ENCODE measurements at regions not wholly inside any gene's neighbourhood (a gene's known extent, or its start where the extent isn't known, plus 50 kb on each side); places are given as distances from the start of the nearest gene placed in this dataset.

GRCh38 chr3:85180-85579, 111.4 kb upstream of the CHL1 start:
- Mint-ChIP-seq H3K4me1 (ENCODE audit: low read depth) (no peaks in the 10 kb centered on the region), H3K27ac (no peak overlapping the region), H3K9me3 (no peaks in the 10 kb centered on the region), H3K4me3 (no peak overlapping the region), H3K27me3 (ENCODE audit: low read depth) (peaks cover 16% of the 10 kb centered on the region), H3K36me3 (ENCODE audit: low read depth) (no peaks in the 10 kb centered on the region)
- no peak for DNase-seq
- CTCF ChIA-PET: no interaction called here
- intact Hi-C loops (cut with micrococcal nuclease): no loop called here

DNA sequence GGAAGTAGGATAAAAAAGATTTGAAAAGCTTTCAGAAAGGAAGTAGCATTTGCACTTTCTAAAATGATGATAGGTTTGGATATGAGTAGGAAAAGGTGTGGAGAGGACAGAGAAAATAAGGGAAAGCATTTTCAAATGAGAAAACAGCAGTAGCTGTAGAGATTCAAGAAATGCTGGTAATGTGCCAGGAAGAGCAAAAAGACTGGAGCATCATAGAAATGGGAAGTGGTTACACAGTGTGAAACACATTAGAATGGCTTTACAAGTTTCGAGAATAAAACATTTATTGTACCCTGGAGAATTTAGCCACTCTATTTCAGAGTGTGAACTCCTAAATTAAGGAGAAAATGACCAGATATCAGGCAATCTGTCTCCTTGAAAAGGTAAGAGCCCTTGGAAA, 108.3 kb upstream of the CHL1 start:
- Mint-ChIP-seq H3K4me1 (ENCODE audit: low read depth) (no peaks in the 10 kb centered on the region), H3K4me3 (no peak overlapping the region), H3K27me3 (ENCODE audit: low read depth) (peaks cover 7% of the 10 kb centered on the region), H3K27ac (no peak overlapping the region), H3K36me3 (ENCODE audit: low read depth) (no peaks in the 10 kb centered on the region), H3K9me3 (no peaks in the 10 kb centered on the region)
- intact Hi-C loops (cut with micrococcal nuclease): no loop called here
- CTCF ChIA-PET: no interaction called here
- DNase-seq: no peak

GRCh38 chr3:93746-94145, 102.8 kb upstream of the CHL1 start:
- intact Hi-C loops (cut with micrococcal nuclease): no loop called here
- H3K36me3 Mint-ChIP-seq (ENCODE audit: low read depth): no peaks in the 10 kb centered on the region

DNA sequence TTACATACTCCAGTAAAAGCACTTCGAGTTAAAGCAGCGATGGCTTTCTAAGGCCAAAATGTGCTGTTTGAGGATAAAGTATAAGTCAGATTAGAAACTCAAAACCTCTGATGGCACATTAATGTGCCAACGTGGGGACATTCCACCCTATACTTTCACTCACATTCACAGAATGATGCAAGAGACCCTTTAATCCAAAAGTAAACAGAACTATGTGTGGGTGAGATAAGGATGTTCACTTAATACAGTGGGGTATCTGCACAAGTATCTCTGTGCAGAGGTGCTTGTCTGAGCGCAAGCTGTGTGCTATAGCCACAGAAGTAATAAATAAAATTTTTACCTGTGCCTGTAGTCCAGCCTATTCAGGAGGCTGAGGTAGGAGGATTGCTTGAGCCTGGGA, 100.3 kb upstream of the CHL1 start:
- intact Hi-C loops (cut with micrococcal nuclease): no loop called here
- H3K9me3 Mint-ChIP-seq: no peaks in the 10 kb centered on the region
- no peaks in the 10 kb centered on the region for H3K36me3 Mint-ChIP-seq (ENCODE audit: low read depth)
- no peak for DNase-seq
- CTCF ChIA-PET: no interaction called here
- H3K27me3 Mint-ChIP-seq (ENCODE audit: low read depth): peaks cover 15% of the 10 kb centered on the region
- H3K27ac Mint-ChIP-seq: no peak overlapping the region
- no peak overlapping the region for H3K4me3 Mint-ChIP-seq
- H3K4me1 Mint-ChIP-seq (ENCODE audit: low read depth): no peaks in the 10 kb centered on the region

More at GRCh38 chr3:93746-94145, 102.8 kb upstream of the CHL1 start:
- no peaks in the 10 kb centered on the region for H3K9me3 Mint-ChIP-seq
- no peak overlapping the region for H3K4me3 Mint-ChIP-seq
- peaks cover 7% of the 10 kb centered on the region for H3K27me3 Mint-ChIP-seq (ENCODE audit: low read depth)
- no peak overlapping the region for H3K27ac Mint-ChIP-seq
- no peak for DNase-seq
- CTCF ChIA-PET: no interaction called here
- no peaks in the 10 kb centered on the region for H3K4me1 Mint-ChIP-seq (ENCODE audit: low read depth)

GRCh38 chr3:97417-98258, 98.9 kb upstream of the CHL1 start:
- Mint-ChIP-seq H3K4me1 (ENCODE audit: low read depth) (no peaks in the 10 kb centered on the region), H3K4me3 (no peak overlapping the region), H3K36me3 (ENCODE audit: low read depth) (no peaks in the 10 kb centered on the region), H3K27me3 (ENCODE audit: low read depth) (peaks cover 15% of the 10 kb centered on the region), H3K27ac (no peak overlapping the region), H3K9me3 (no peaks in the 10 kb centered on the region)
- intact Hi-C loops (cut with micrococcal nuclease): no loop called here
- CTCF ChIA-PET: no interaction called here
- no peak for DNase-seq

DNA sequence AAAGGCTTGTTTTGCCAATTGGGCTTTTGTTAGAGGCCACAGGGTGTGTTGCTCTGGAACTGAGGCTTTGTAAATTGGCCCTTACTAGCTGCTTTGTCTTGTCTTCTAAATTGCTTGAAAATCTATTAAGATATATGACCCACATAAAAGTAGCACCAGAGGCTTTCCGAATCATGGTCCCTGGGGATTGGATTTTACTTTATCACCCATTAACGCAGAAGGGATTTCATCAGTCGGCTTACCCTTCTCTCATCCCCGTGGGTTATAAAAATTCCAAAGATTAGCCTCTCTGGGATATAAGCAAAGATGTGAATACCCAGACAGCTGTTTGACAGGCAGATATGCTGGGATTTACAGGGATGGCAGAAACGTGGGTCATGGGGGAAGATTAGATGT, 98.3 kb upstream of the CHL1 start:
- CTCF ChIA-PET: no interaction called here
- H3K9me3 Mint-ChIP-seq: no peaks in the 10 kb centered on the region
- H3K27me3 Mint-ChIP-seq (ENCODE audit: low read depth): peaks cover 15% of the 10 kb centered on the region
- DNase-seq: no peak
- no peak overlapping the region for H3K4me3 Mint-ChIP-seq
- H3K36me3 Mint-ChIP-seq (ENCODE audit: low read depth): no peaks in the 10 kb centered on the region
- intact Hi-C loops (cut with micrococcal nuclease): no loop called here
- no peaks in the 10 kb centered on the region for H3K4me1 Mint-ChIP-seq (ENCODE audit: low read depth)
- no peak overlapping the region for H3K27ac Mint-ChIP-seq

DNA sequence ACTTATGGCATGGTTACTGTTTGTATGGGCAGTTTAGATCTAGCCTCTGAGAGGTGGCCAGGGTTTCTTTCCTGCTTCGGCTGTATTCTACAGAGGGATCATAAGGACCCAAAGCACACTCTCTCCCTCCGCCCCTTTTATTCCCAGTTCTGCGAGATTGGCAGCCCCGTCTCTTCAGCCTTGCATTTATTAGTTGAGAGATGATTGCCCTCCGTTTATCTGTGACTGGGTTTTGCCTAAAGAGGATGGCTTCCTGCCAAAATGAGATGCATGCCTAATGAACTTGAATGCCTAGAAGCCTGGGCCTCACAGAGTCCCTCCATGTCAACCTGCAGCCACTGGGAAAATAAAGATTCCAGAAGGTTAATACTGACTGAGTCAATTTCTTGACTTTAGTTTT, 97.1 kb upstream of the CHL1 start:
- peaks cover 15% of the 10 kb centered on the region for H3K27me3 Mint-ChIP-seq (ENCODE audit: low read depth)
- CTCF ChIA-PET: no interaction called here

GRCh38 chr3:102484-102883, 94.1 kb upstream of the CHL1 start:
- H3K27me3 Mint-ChIP-seq (ENCODE audit: low read depth): peaks cover 10% of the 10 kb centered on the region
- CTCF ChIA-PET: no interaction called here
- no peak for DNase-seq
- H3K36me3 Mint-ChIP-seq (ENCODE audit: low read depth): no peaks in the 10 kb centered on the region
- H3K27ac Mint-ChIP-seq: no peak overlapping the region
- no peak overlapping the region for H3K4me3 Mint-ChIP-seq
- no peaks in the 10 kb centered on the region for H3K9me3 Mint-ChIP-seq
- H3K4me1 Mint-ChIP-seq (ENCODE audit: low read depth): no peaks in the 10 kb centered on the region
- intact Hi-C loops (cut with micrococcal nuclease): no loop called here

More for the DNA sequence above, 97.1 kb upstream of the CHL1 start:
- H3K4me1 Mint-ChIP-seq (ENCODE audit: low read depth): no peaks in the 10 kb centered on the region
- H3K36me3 Mint-ChIP-seq (ENCODE audit: low read depth): no peaks in the 10 kb centered on the region
- no peak overlapping the region for H3K4me3 Mint-ChIP-seq
- intact Hi-C loops (cut with micrococcal nuclease): no loop called here
- no peaks in the 10 kb centered on the region for H3K9me3 Mint-ChIP-seq
- no peak for DNase-seq
- H3K27ac Mint-ChIP-seq: no peak overlapping the region

DNA sequence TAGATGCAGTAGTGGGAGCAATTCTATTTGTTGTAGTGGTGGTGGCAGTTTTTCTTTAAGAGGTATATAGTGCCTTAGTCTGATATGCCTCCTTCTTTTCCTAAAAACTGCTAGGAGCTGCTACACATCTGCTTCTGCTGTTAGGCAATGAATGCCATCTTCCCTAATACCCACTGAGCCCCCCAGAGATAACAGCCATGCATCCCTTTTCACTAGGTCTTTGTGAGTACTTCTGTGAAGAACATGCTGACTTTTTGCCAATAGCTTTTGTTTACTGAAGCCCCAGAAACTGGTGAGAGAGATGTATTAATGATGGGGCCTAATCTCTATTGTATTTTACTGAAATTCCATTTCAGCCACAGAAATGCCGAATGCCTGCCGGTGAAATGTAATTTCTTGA, 92.6 kb upstream of the CHL1 start:
- H3K9me3 Mint-ChIP-seq: no peaks in the 10 kb centered on the region
- H3K4me1 Mint-ChIP-seq (ENCODE audit: low read depth): no peaks in the 10 kb centered on the region
- no peak for DNase-seq
- intact Hi-C loops (cut with micrococcal nuclease): no loop called here
- no peak overlapping the region for H3K4me3 Mint-ChIP-seq
- H3K36me3 Mint-ChIP-seq (ENCODE audit: low read depth): no peaks in the 10 kb centered on the region
- peaks cover 8% of the 10 kb centered on the region for H3K27me3 Mint-ChIP-seq (ENCODE audit: low read depth)
- CTCF ChIA-PET: no interaction called here
- H3K27ac Mint-ChIP-seq: no peak overlapping the region

DNA sequence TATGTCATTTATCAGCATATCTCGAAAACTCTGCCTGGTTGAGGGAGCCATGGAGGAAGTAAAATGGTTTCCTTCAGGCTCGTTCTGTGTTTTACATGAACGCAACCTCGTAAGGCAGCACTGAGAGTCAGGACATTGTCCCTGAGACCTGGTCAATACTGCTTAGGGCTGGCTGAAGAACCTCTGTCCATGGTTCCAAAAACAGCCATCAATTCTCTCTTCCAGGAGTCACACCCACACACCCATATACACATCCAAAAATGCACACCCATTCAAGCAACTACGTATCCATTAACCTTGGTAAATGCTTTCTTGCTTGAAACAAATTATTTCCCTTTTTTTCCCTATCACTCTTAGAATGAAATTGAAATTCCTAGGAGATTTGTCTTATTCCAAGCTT, 91.0 kb upstream of the CHL1 start:
- CTCF ChIA-PET: no interaction called here
- H3K9me3 Mint-ChIP-seq: no peaks in the 10 kb centered on the region
- intact Hi-C loops (cut with micrococcal nuclease): no loop called here
- H3K4me1 Mint-ChIP-seq (ENCODE audit: low read depth): no peaks in the 10 kb centered on the region
- no peak overlapping the region for H3K27ac Mint-ChIP-seq
- H3K27me3 Mint-ChIP-seq (ENCODE audit: low read depth): no peaks in the 10 kb centered on the region
- H3K4me3 Mint-ChIP-seq: no peak overlapping the region
- DNase-seq: no peak
- no peaks in the 10 kb centered on the region for H3K36me3 Mint-ChIP-seq (ENCODE audit: low read depth)

DNA sequence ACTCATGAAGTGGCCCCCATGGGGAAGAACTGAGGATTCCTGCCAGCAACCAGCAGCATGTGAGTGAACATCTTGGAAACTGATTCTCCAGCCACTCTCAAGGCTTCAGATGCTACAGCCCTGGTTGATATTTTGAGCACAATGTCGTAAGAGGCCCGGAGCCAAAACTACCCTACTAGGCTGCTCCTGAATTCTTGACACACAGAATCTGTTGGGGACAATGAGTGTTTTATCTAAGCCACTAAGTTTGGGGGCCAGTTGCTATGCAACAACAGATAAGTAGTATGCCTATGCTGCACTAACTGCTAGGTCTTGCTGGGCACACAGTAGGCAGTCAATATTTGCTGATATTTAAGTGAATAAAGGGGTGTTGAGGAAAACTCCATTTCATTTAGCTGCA, 89.9 kb upstream of the CHL1 start:
- H3K4me3 Mint-ChIP-seq: no peak overlapping the region
- no peaks in the 10 kb centered on the region for H3K9me3 Mint-ChIP-seq
- H3K27me3 Mint-ChIP-seq (ENCODE audit: low read depth): no peaks in the 10 kb centered on the region
- H3K27ac Mint-ChIP-seq: no peak overlapping the region
- no peaks in the 10 kb centered on the region for H3K36me3 Mint-ChIP-seq (ENCODE audit: low read depth)
- CTCF ChIA-PET: no interaction called here
- H3K4me1 Mint-ChIP-seq (ENCODE audit: low read depth): no peaks in the 10 kb centered on the region
- intact Hi-C loops (cut with micrococcal nuclease): no loop called here
- no peak for DNase-seq

DNA sequence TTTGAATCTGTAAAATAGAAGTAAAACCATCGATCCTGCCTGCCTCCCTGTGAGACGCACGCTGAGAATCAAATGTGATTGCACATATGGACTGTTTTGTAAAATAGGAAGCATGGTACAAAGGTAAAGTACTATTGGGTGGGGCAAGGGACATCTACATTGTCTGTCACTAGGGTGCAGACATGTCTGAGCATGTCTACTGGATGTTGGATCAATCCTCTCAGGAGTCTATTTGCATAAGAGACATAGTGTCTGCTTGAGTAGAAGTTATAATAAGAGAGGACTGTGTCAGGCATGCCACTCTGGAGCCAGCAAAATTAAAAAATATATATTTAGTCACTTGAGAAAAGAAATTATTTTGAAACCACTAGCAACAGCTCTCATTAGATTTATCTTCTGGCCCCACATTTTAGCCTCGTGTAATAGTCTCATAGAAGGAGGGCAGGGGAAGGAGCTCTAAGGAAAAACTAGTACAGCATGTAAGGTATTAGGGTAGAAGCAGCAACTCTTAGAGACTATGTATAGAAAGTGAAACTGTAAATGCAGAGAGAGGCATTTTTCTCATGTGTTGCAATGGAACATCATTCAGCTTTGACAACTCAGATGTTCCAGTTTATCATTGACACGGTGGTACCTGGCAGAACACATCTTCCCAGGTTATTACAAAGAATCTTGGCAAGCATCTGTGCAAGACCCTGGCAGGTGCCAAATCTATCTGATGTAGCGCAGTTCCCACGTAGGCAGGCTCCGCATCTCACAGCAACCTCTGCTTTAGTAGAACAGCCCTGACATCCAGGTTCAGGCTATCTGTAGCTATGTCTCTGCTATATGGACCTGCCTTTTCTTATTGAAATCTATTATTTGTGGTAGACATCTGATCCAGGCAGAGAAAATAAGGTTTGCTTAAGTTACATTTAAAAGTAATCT, 85.2 kb upstream of the CHL1 start:
- intact Hi-C loops (cut with micrococcal nuclease): no loop called here
- H3K27ac Mint-ChIP-seq: no peak overlapping the region
- no peaks in the 10 kb centered on the region for H3K9me3 Mint-ChIP-seq
- CTCF ChIA-PET: no interaction called here
- H3K4me1 Mint-ChIP-seq (ENCODE audit: low read depth): no peaks in the 10 kb centered on the region
- peaks cover 5% of the 10 kb centered on the region for H3K27me3 Mint-ChIP-seq (ENCODE audit: low read depth)
- DNase-seq: no peak
- H3K4me3 Mint-ChIP-seq: no peak overlapping the region
- no peaks in the 10 kb centered on the region for H3K36me3 Mint-ChIP-seq (ENCODE audit: low read depth)

DNA sequence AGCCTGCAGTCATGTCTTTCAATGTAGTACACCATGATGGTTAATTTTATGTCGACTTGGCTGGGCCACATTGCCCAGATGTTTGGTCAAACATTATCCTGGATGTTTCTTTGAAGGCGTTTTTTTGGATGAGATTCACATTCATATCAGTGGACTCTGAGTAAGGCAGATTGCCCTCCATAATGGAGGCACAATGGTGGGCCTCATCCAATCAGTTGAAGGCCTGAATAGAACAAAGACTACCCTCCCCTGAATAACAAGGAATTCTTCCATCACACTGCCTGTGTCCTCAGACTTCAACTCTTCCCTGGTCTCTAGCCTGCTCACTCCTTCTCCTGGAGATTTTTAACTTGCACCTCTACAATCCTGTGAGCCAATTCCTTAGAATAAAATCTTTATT, 83.8 kb upstream of the CHL1 start:
- intact Hi-C loops (cut with micrococcal nuclease): no loop called here
- Mint-ChIP-seq H3K36me3 (ENCODE audit: low read depth) (no peaks in the 10 kb centered on the region), H3K27me3 (ENCODE audit: low read depth) (peaks cover 5% of the 10 kb centered on the region), H3K4me3 (no peak overlapping the region), H3K9me3 (no peaks in the 10 kb centered on the region), H3K4me1 (ENCODE audit: low read depth) (no peaks in the 10 kb centered on the region), H3K27ac (no peak overlapping the region)
- CTCF ChIA-PET: no interaction called here
- no peak for DNase-seq

All from activated naive CD4-positive, alpha-beta T cell treated with anti-CD3 and anti-CD28 coated beads for 36 hours (primary cell).